ENCODE measurements at regions not wholly inside any gene's neighbourhood (a gene's known extent, or its start where the extent isn't known, plus 50 kb on each side); places are given as distances from the start of the nearest gene placed in this dataset.

DNA sequence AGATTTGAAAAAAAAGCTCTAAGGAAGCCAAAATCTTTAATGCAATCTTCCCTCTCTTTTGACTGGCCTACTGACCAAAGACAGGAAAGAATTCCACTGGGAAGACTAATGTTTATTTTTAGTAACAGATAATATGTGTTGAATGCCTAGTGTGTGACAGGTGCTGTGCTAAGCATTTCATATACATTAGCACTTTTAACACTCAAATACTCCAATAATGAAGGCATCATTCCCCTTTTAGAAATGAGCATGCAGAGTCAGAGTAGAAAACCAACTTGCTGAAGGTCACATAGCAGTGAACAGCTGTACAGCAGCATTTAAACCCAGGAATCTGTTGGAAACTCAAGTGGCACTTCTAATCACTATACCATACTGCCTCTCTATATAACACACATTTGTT, 170.6 kb downstream of the MINAR1 start:
- H3K27ac Mint-ChIP-seq = no peak overlapping the region
- H3K9me3 Mint-ChIP-seq = no peaks in the 10 kb centered on the region
- no peaks in the 10 kb centered on the region for H3K36me3 Mint-ChIP-seq
- no peak overlapping the region for H3K4me3 Mint-ChIP-seq
- DNase-seq (ENCODE audit: low spot score) = no peak
- ChIA-PET CTCF (interaction anchor here (1.8 kb wide), 1 partner anchor 9 kb away, joined by 7 read pairs; no protein-coding TSS in a partner anchor), POLR2A (no interaction called here)
- ATAC-seq = no peak
- no peaks in the 10 kb centered on the region for H3K4me1 Mint-ChIP-seq
- TF ChIP-seq, protein P1, sequence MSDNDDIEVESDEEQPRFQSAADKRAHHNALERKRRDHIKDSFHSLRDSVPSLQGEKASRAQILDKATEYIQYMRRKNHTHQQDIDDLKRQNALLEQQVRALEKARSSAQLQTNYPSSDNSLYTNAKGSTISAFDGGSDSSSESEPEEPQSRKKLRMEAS (CRISPR knock-in tag; IDR thresholded peaks at IDR 0.05) = no peak
- no peak for TF ChIP-seq NFYB (CRISPR knock-in tag; conservative IDR thresholded peaks at IDR 0.05; ENCODE audit: low read depth)
- no peak for TF ChIP-seq TEAD4 (CRISPR knock-in tag; IDR thresholded peaks at IDR 0.05)
- TF ChIP-seq, protein P2, sequence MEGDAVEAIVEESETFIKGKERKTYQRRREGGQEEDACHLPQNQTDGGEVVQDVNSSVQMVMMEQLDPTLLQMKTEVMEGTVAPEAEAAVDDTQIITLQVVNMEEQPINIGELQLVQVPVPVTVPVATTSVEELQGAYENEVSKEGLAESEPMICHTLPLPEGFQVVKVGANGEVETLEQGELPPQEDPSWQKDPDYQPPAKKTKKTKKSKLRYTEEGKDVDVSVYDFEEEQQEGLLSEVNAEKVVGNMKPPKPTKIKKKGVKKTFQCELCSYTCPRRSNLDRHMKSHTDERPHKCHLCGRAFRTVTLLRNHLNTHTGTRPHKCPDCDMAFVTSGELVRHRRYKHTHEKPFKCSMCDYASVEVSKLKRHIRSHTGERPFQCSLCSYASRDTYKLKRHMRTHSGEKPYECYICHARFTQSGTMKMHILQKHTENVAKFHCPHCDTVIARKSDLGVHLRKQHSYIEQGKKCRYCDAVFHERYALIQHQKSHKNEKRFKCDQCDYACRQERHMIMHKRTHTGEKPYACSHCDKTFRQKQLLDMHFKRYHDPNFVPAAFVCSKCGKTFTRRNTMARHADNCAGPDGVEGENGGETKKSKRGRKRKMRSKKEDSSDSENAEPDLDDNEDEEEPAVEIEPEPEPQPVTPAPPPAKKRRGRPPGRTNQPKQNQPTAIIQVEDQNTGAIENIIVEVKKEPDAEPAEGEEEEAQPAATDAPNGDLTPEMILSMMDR (IDR thresholded peaks at IDR 0.05) = no peak
- no peak for TF ChIP-seq JAZF1 (CRISPR knock-in tag; IDR thresholded peaks at IDR 0.05)
- TF ChIP-seq, protein P3, sequence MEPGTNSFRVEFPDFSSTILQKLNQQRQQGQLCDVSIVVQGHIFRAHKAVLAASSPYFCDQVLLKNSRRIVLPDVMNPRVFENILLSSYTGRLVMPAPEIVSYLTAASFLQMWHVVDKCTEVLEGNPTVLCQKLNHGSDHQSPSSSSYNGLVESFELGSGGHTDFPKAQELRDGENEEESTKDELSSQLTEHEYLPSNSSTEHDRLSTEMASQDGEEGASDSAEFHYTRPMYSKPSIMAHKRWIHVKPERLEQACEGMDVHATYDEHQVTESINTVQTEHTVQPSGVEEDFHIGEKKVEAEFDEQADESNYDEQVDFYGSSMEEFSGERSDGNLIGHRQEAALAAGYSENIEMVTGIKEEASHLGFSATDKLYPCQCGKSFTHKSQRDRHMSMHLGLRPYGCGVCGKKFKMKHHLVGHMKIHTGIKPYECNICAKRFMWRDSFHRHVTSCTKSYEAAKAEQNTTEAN (CRISPR knock-in tag; IDR thresholded peaks at IDR 0.05) = no peak
- TF ChIP-seq RORB (CRISPR knock-in tag; IDR thresholded peaks at IDR 0.05) = no peak
- no peak for TF ChIP-seq IRF2 (CRISPR knock-in tag; IDR thresholded peaks at IDR 0.05; ENCODE audit: borderline replicate concordance, low read depth)
- no peaks in the 10 kb centered on the region for H3K27me3 Mint-ChIP-seq (ENCODE audit: low read depth)

DNA sequence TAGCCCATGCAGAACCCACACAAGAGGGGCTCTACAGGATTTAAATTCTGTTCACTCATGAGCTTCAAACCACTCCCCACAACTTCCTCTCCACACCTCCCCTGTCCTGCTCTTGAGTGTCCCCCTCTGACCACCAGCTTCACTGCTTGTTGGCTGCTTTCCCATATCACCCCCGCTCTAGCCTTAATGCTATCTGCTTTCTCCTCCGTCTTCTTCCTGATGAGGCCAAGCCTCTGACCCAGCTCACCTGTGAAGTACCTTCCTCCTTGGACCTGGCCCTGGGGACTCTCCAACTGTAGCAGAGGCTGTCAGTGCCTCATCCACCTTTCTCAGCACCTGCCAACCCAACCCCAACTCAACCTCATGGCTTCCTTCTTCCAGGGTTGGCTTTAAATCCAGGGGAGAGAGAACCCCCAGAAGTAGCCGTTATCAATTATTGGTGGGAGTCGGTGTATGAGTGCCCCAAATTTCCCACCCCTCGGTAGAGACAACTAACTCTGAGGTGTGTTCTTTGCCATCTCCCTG, 174.8 kb downstream of the MINAR1 start:
- H3K9me3 Mint-ChIP-seq = peaks cover 11% of the 10 kb centered on the region
- no peaks in the 10 kb centered on the region for H3K27me3 Mint-ChIP-seq (ENCODE audit: low read depth)
- no peak for ATAC-seq
- ChIA-PET CTCF (interaction anchor here (0.5 to 2.0 kb wide), 4 partner anchors 11 to 269 kb away, joined by 3 to 13 read pairs (median 4); no protein-coding TSS in a partner anchor), POLR2A (no interaction called here)
- H3K4me3 Mint-ChIP-seq = no peak overlapping the region
- H3K4me1 Mint-ChIP-seq = no peaks in the 10 kb centered on the region
- TF ChIP-seq, protein P4, sequence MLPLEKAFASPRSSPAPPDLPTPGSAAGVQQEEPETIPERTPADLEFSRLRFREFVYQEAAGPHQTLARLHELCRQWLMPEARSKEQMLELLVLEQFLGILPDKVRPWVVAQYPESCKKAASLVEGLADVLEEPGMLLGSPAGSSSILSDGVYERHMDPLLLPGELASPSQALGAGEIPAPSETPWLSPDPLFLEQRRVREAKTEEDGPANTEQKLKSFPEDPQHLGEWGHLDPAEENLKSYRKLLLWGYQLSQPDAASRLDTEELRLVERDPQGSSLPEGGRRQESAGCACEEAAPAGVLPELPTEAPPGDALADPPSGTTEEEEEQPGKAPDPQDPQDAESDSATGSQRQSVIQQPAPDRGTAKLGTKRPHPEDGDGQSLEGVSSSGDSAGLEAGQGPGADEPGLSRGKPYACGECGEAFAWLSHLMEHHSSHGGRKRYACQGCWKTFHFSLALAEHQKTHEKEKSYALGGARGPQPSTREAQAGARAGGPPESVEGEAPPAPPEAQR (CRISPR knock-in tag; IDR thresholded peaks at IDR 0.05) = no peak
- TF ChIP-seq, protein P5, sequence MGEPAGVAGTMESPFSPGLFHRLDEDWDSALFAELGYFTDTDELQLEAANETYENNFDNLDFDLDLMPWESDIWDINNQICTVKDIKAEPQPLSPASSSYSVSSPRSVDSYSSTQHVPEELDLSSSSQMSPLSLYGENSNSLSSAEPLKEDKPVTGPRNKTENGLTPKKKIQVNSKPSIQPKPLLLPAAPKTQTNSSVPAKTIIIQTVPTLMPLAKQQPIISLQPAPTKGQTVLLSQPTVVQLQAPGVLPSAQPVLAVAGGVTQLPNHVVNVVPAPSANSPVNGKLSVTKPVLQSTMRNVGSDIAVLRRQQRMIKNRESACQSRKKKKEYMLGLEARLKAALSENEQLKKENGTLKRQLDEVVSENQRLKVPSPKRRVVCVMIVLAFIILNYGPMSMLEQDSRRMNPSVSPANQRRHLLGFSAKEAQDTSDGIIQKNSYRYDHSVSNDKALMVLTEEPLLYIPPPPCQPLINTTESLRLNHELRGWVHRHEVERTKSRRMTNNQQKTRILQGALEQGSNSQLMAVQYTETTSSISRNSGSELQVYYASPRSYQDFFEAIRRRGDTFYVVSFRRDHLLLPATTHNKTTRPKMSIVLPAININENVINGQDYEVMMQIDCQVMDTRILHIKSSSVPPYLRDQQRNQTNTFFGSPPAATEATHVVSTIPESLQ (CRISPR knock-in tag; IDR thresholded peaks at IDR 0.05) = no peak
- TF ChIP-seq ETV6 (CRISPR knock-in tag; IDR thresholded peaks at IDR 0.05) (no peak), ESRRA (CRISPR knock-in tag; IDR thresholded peaks at IDR 0.05; ENCODE audit: borderline replicate concordance) (no peak), ZNF121 (CRISPR knock-in tag; IDR thresholded peaks at IDR 0.05) (no peak), NFATC4 (CRISPR knock-in tag; IDR thresholded peaks at IDR 0.05) (no peak), ZNF317 (CRISPR knock-in tag; IDR thresholded peaks at IDR 0.05; ENCODE audit: borderline replicate concordance, low read depth) (no peak), GRHL2 (CRISPR knock-in tag; IDR thresholded peaks at IDR 0.05; ENCODE audit: insufficient replicate concordance, severe bottlenecking) (no peak)
- TF ChIP-seq, protein P6, sequence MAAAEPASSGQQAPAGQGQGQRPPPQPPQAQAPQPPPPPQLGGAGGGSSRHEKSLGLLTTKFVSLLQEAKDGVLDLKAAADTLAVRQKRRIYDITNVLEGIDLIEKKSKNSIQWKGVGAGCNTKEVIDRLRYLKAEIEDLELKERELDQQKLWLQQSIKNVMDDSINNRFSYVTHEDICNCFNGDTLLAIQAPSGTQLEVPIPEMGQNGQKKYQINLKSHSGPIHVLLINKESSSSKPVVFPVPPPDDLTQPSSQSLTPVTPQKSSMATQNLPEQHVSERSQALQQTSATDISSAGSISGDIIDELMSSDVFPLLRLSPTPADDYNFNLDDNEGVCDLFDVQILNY (CRISPR knock-in tag; IDR thresholded peaks at IDR 0.05) = no peak
- TF ChIP-seq, protein P7, sequence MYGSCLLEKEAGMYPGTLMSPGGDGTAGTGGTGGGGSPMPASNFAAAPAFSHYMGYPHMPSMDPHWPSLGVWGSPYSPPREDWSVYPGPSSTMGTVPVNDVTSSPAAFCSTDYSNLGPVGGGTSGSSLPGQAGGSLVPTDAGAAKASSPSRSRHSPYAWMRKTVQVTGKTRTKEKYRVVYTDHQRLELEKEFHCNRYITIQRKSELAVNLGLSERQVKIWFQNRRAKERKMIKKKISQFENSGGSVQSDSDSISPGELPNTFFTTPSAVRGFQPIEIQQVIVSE (CRISPR knock-in tag; IDR thresholded peaks at IDR 0.05; ENCODE audit: borderline replicate concordance) = no peak
- TF ChIP-seq, protein P8, sequence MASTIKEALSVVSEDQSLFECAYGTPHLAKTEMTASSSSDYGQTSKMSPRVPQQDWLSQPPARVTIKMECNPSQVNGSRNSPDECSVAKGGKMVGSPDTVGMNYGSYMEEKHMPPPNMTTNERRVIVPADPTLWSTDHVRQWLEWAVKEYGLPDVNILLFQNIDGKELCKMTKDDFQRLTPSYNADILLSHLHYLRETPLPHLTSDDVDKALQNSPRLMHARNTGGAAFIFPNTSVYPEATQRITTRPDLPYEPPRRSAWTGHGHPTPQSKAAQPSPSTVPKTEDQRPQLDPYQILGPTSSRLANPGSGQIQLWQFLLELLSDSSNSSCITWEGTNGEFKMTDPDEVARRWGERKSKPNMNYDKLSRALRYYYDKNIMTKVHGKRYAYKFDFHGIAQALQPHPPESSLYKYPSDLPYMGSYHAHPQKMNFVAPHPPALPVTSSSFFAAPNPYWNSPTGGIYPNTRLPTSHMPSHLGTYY (CRISPR knock-in tag; IDR thresholded peaks at IDR 0.05) = no peak
- TF ChIP-seq, protein P2 (IDR thresholded peaks at IDR 0.05) = no peak
- TF ChIP-seq, protein P3 (CRISPR knock-in tag; IDR thresholded peaks at IDR 0.05) = no peak
- H3K27ac Mint-ChIP-seq = no peak overlapping the region
- no peaks in the 10 kb centered on the region for H3K36me3 Mint-ChIP-seq
- no peak for DNase-seq (ENCODE audit: low spot score)

Data from WTC11 (cell line).